Keratinocyte (primary cell): ENCODE measurements at regions not wholly inside any gene's neighbourhood (a gene's known extent, or its start where the extent isn't known, plus 50 kb on each side); places are given as distances from the start of the nearest gene placed in this dataset.

ENCODE experiments used
- DNase-seq: peaks from one replicate; pipeline ENCODE4 v3.0.0-alpha.2; 2011; ENCODE audit warnings: low read depth, missing footprints, low spot score
- FAIRE-seq: peaks from 2 replicates; lab custom pipeline; 2011; peaks lifted over from hg19 to GRCh38; lab: Jason Lieb, UNC
- H2AFZ ChIP-seq: 2 replicates; pipeline ENCODE4 v1.6.0; 2012; ENCODE audit warnings: low read length, control low read depth, inconsistent platforms; ENCODE audit not compliant: control insufficient read depth
- H3K27ac ChIP-seq: 2 replicates; pipeline ENCODE4 v1.5.1; 2011; ENCODE audit warnings: low read length; ENCODE audit not compliant: control insufficient read depth, insufficient read depth
- H3K27me3 ChIP-seq: 3 replicates; pipeline ENCODE4 v1.6.0; 2011; ENCODE audit warnings: low read length; ENCODE audit not compliant: control insufficient read depth, insufficient read depth; ENCODE audit errors: extremely low read depth
- H3K36me3 ChIP-seq, 2 experiments: 2 replicates in 1 of 2; 3 replicates in 1 of 2; pipeline ENCODE4 v1.5.1; 2011; ENCODE audit warnings: low read length in 2 of 2, mild to moderate bottlenecking in 1 of 2; ENCODE audit not compliant: control insufficient read depth in 2 of 2, insufficient read depth in 2 of 2; ENCODE audit errors: extremely low read depth in 1 of 2
- H3K4me1 ChIP-seq: 3 replicates; pipeline ENCODE4 v1.5.1; 2011; ENCODE audit warnings: low read length; ENCODE audit not compliant: control insufficient read depth, insufficient read depth; ENCODE audit errors: extremely low read depth
- H3K4me2 ChIP-seq: 3 replicates; pipeline ENCODE4 v1.6.0; 2011; ENCODE audit warnings: low read depth, low read length; ENCODE audit not compliant: control insufficient read depth, insufficient read depth; ENCODE audit errors: extremely low read depth
- H3K4me3 ChIP-seq, 3 experiments: fragments of 200-600 bp in 1 of 3; sonication (generic) in 1 of 3; 2 replicates in 2 of 3; 3 replicates in 1 of 3; pipeline ENCODE4 v1.5.1; 2011 to 2016; ENCODE audit warnings: low read length in 3 of 3, mild to moderate bottlenecking in 3 of 3, control low read depth in 2 of 3, inconsistent platforms in 1 of 3, low read depth in 1 of 3, mixed read lengths in 1 of 3, mixed run types in 1 of 3, moderate library complexity in 1 of 3; ENCODE audit not compliant: control insufficient read depth in 2 of 3, insufficient read depth in 2 of 3; ENCODE audit errors: extremely low read depth in 1 of 3
- H3K79me2 ChIP-seq: 2 replicates; pipeline ENCODE4 v1.6.0; 2012; ENCODE audit warnings: low read length; ENCODE audit not compliant: control insufficient read depth, insufficient read depth
- H3K9ac ChIP-seq: 3 replicates; pipeline ENCODE4 v1.6.0; 2011; ENCODE audit warnings: low read length; ENCODE audit not compliant: control insufficient read depth, insufficient read depth; ENCODE audit errors: extremely low read depth
- H3K9me1 ChIP-seq: 3 replicates; pipeline ENCODE4 v1.6.0; 2011; ENCODE audit warnings: low read length; ENCODE audit not compliant: control insufficient read depth, insufficient read depth; ENCODE audit errors: extremely low read depth
- H3K9me3 ChIP-seq: 2 replicates; pipeline ENCODE4 v1.5.1; 2012; ENCODE audit warnings: low read depth, low read length; ENCODE audit not compliant: control insufficient read depth
- H4K20me1 ChIP-seq: 3 replicates; pipeline ENCODE4 v1.6.0; 2011; ENCODE audit warnings: low read length; ENCODE audit not compliant: control insufficient read depth, insufficient read depth; ENCODE audit errors: extremely low read depth
- CTCF ChIP-seq, 3 experiments: IDR thresholded peaks in 1 of 3; conservative IDR thresholded peaks in 1 of 3; optimal IDR thresholded peaks in 1 of 3; 2 replicates in 2 of 3; 3 replicates in 1 of 3; pipeline versions ENCODE3 to v1.5.1; 2011; ENCODE audit warnings: low read length in 3 of 3, mild to moderate bottlenecking in 3 of 3, moderate library complexity in 2 of 3, control low read depth in 1 of 3, inconsistent platforms in 1 of 3; ENCODE audit not compliant: insufficient read depth in 2 of 3; ENCODE audit errors: extremely low read depth in 1 of 3
- EZH2 ChIP-seq: IDR thresholded peaks from one replicate; pipeline ENCODE4 v1.6.1; 2012; ENCODE audit warnings: inconsistent platforms, mild to moderate bottlenecking, low read length, moderate library complexity
- dilution Hi-C: fragments of 300-500 bp; cut with MboI; formaldehyde crosslinking; loops from one replicate; pipeline ENCODE4 v1.7.0; 2020; ENCODE audit warnings: low sequenced_read_pairs; ENCODE audit not compliant: extremely low pct_ligation_motif_present

GRCh38 chr16:66260522-66261254 lies 105.8 kb upstream of the CDH5 start:
- H3K27ac ChIP-seq, result no peak overlapping the region
- no peaks in the 10 kb centered on the region for H3K9me1 ChIP-seq
- no peaks in the 10 kb centered on the region for H3K4me1 ChIP-seq
- H4K20me1 ChIP-seq, result no peaks in the 10 kb centered on the region
- FAIRE-seq, result no peak
- H3K9me3 ChIP-seq, result no peaks in the 10 kb centered on the region
- H3K27me3 ChIP-seq, result no peaks in the 10 kb centered on the region
- no peak for TF ChIP-seq CTCF (optimal IDR thresholded peaks at IDR 0.05 in 1 of 3, IDR thresholded peaks at IDR 0.05 in 1 of 3, conservative IDR thresholded peaks at IDR 0.05 in 1 of 3; ENCODE audit: extremely low read depth in 1 of 3, insufficient read depth in 2 of 3, low read length in 3 of 3)
- TF ChIP-seq EZH2, result no peak
- H3K36me3 ChIP-seq, result no peaks in the 10 kb centered on the region
- no peak overlapping the region for H2AFZ ChIP-seq
- no peak overlapping the region for H3K4me3 ChIP-seq
- dilution Hi-C loops, result no loop called here
- DNase-seq, result no peak
- H3K4me2 ChIP-seq, result no peak overlapping the region
- H3K9ac ChIP-seq, result no peak overlapping the region
- H3K79me2 ChIP-seq, result no peaks in the 10 kb centered on the region

GRCh38 chr16:66258916-66259845 lies 107.3 kb upstream of the CDH5 start:
- dilution Hi-C loops, result no loop called here
- H3K27ac ChIP-seq, result no peak overlapping the region
- H3K4me2 ChIP-seq, result no peak overlapping the region
- H3K27me3 ChIP-seq, result no peaks in the 10 kb centered on the region
- H3K79me2 ChIP-seq, result no peaks in the 10 kb centered on the region
- no peak for FAIRE-seq
- no peaks in the 10 kb centered on the region for H4K20me1 ChIP-seq
- no peaks in the 10 kb centered on the region for H3K9me3 ChIP-seq
- no peak for DNase-seq
- H3K9ac ChIP-seq, result no peak overlapping the region
- H2AFZ ChIP-seq, result no peak overlapping the region
- TF ChIP-seq CTCF (optimal IDR thresholded peaks at IDR 0.05 in 1 of 3, IDR thresholded peaks at IDR 0.05 in 1 of 3, conservative IDR thresholded peaks at IDR 0.05 in 1 of 3; ENCODE audit: extremely low read depth in 1 of 3, insufficient read depth in 2 of 3, low read length in 3 of 3) (no peak), EZH2 (no peak)
- H3K36me3 ChIP-seq, result no peaks in the 10 kb centered on the region
- no peak overlapping the region for H3K4me3 ChIP-seq
- no peaks in the 10 kb centered on the region for H3K9me1 ChIP-seq
- no peaks in the 10 kb centered on the region for H3K4me1 ChIP-seq
